Right kidney (tissue), 1 donor: ENCODE measurements at regions not wholly inside any gene's neighbourhood (a gene's known extent, or its start where the extent isn't known, plus 50 kb on each side); places are given as distances from the start of the nearest gene placed in this dataset.

Experiments used
- DNase-seq: peaks from one replicate; pipeline ENCODE4 v3.0.0-alpha.2; 2016

DNA sequence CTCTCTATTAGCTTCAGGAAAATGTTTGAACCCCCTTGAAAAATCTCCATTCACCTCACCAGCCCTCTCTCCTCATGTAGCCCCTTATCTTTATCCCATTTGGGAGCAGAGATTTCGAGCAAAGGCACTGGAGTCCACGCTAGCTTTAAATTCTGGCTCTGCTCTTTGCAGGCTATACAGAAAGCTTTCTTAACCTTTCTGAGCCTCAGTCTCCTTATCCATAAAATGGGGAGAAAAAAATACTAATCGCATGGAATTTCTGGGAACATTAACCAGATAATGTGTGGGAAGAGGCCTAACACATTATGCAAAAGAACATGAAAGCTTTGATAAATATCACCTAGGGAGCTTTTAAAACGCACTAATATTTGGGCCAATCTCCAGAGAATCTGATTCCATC, 476.3 kb upstream of the CDH5 start:
- no peak for DNase-seq

DNA sequence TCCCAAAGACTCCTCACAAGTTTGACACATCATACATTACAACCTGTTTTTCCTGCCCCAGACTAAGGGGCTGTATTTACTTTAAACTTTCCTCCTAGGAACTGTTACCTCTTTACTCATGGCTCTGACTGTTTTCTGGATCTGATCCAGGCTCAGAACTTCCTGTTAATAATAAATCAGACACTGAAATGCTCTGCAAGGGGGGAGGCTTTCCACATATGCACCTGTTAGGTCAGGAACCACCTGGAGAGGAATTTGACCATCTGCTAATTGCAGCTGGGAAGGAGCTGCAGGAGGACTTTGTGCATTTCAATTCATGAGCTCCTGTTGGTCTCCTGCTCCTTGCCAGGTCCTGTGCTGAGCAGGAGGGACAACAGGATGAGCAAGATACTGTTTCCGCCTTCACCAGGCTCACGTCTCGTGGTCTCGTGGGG, 476.9 kb upstream of the CDH5 start:
- DNase-seq: peak; percentile 31

GRCh38 chr16:65888201-65888600, 478.3 kb upstream of the CDH5 start:
- DNase-seq: no peak

DNA sequence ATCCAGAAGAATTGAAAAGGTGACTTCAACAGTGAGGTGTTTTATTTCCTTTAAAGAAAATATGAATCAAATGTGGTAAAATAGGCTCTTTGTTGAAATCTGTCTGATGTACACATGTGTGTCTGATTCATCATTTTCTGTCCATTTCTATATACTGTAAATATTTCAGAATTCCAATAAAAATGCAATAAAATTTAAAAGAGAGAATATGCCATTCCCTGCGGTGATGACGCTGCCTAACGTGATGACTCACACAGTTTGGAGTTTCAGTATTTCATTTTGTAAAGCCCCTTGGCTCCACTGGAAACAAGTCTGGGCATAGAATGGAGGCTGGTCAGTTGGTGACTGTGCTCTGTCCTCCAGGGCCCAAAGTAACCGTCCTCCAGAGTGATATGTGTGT, 482.5 kb upstream of the CDH5 start:
- no peak for DNase-seq

- no peak for DNase-seq
These were observed 488.1 kb upstream of the CDH5 start for GRCh38 chr16:65878347-65878746.

- no peak for DNase-seq
These were observed 489.9 kb upstream of the CDH5 start for GRCh38 chr16:65876624-65877023.

GRCh38 chr16:65876056-65876408, 490.5 kb upstream of the CDH5 start:
- DNase-seq: no peak

- DNase-seq: no peak
These were observed 491.0 kb upstream of the CDH5 start for GRCh38 chr16:65875381-65876055.

DNA sequence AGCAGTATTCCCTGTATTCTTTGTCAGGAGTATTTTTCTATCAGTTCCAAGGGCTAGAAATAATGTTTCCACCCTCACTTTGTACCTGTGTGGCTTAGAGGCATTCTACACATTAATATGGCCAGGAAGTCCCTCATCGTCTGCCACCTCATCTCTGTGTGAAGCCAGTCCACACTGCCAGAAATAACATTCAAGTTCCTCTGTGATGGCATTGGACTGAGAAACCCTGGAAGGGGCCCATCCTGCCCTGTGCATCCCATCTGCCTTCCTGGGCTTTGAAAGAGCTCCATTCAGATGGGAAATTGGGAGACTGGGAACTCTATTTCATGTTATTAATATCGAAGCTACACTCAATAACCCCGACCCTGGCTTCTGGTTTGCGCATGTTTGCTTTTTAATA, 497.2 kb upstream of the CDH5 start:
- no peak for DNase-seq

- DNase-seq: no peak
These were observed 499.1 kb upstream of the CDH5 start for GRCh38 chr16:65867276-65867960.

DNA sequence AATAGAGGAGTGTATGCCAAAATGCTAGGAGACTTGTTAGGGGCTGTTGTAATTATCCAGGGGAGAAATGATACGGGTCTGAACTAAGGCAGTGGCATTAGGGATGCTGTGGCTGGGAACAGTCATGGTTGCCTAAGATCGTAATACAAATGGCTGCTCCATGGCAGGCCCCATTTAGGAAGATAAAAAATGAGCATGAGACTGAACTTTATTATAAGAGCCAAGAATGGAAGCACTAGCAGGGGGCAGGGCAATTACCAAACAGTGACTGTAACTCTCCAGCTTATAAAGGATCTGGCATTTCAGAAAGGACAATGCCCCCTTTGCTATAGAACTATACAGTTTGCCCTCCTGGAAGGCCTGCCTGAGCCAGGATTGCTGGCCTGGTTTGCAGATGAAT, 503.3 kb upstream of the CDH5 start:
- DNase-seq: no peak

- DNase-seq: no peak
These were observed 505.3 kb upstream of the CDH5 start for GRCh38 chr16:65861131-65861731.

GRCh38 chr16:65855171-65856145, 511.0 kb upstream of the CDH5 start:
- no peak for DNase-seq

DNA sequence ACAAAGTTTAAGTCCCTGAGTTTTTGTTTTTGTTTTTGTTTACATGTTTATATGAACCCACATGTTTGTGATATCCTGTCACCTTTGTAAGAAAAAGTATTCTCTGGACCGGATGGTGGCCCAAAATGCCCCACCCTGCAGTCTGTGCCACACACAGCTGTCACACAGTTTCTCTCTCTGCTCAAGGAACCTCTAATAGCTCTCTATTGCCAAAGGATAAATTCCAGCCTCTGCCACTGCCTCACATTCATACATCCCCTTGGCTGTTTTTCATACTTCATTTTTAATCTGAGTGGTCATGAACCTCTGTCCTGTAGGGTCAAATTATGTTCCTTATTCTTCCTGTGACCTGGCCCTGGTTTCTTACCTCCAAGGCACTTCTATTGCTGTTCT, 520.3 kb upstream of the CDH5 start:
- DNase-seq: no peak

DNA sequence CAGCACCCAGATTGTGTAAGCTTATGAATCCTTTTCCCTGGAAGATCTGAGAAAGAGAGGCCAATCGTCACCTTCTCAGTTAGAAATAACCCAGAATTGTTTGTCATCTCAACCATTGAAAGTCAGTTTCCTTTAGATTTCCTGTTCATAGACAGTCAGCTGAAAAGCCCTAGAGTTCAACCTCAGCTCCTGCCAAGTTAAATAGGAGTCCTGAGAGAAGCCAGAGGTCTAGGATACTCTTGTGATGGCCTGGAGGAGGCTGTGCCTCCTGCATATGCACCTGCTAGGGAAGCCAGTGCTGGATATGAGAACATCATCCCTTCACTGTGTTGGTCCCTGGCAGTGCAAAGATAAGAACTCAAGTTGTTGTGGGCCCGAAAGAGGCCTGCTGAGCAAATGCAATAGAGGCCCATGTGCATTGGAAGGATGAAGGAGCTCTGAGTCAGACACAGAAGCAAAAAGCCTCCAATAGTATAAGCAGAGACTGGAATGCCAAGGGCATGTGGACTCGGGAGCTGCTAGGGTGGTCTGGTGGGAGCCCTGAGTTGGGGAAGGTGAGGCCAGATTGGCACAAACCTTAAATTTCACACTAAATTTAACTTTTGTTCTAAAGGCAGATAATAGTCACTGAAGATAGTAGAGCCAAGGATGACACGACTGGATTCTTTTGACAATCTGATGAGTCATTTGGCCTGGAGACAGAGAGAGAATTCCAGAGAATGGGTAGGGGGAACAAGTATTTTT, 520.9 kb upstream of the CDH5 start:
- no peak for DNase-seq

GRCh38 chr16:65843941-65844340, 522.5 kb upstream of the CDH5 start:
- DNase-seq: no peak

DNA sequence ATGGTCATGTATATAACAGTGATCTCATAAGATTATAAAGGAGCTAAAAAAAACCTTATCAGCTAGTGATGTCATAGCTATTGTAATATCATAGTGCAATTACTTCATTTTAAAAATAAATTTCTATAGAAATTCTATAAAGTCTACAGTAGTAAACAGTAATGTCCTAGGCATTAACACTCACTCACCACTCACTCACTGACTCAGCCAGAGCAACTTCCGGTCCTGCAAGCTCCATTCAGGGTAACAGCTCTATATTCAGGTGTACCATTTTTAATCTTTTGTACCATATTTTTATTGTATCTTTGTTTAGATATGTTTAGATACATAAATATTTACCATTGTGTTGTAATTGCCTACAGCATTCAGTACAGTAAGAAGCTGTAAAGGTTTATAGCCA, 524.4 kb upstream of the CDH5 start:
- no peak for DNase-seq

DNA sequence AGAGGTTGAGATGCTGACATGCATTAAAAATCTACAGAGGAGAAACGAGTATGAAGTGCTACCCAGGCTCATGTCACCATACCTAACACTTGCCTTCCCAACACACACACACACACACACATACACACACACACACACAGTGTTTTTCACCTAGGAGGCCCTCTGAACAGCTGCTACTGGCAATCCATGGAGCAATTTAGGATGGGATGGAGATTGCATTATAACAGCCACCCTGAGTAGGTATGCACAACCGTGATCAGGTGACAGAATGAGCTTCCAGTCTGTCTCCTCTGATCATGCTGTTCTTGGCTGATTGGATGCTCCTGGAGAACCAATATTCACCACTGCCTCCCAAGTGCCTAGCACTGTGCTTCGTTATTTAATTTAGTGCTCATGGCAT, 528.5 kb upstream of the CDH5 start:
- no peak for DNase-seq

DNA sequence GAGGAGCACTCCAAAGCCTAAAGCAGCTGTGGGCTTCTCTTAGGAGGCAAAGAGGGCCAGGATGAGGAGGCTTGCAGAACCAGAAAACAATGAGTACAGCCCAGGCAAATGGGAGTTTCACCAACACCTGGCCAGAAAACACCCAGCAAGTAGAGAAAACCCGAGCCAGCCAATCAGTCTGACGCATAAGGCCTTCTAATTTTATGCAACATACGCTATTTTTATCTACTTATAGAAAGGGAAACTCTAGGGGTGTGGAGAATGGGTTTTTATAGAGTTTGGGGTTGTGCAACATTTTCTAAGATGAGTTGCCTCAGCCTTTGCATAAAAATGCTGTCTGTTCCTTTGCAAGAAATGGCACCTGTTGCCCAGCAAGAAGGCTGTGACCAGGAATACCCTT, 529.0 kb upstream of the CDH5 start:
- no peak for DNase-seq

GRCh38 chr16:65834688-65835087, 531.8 kb upstream of the CDH5 start:
- DNase-seq: no peak

DNA sequence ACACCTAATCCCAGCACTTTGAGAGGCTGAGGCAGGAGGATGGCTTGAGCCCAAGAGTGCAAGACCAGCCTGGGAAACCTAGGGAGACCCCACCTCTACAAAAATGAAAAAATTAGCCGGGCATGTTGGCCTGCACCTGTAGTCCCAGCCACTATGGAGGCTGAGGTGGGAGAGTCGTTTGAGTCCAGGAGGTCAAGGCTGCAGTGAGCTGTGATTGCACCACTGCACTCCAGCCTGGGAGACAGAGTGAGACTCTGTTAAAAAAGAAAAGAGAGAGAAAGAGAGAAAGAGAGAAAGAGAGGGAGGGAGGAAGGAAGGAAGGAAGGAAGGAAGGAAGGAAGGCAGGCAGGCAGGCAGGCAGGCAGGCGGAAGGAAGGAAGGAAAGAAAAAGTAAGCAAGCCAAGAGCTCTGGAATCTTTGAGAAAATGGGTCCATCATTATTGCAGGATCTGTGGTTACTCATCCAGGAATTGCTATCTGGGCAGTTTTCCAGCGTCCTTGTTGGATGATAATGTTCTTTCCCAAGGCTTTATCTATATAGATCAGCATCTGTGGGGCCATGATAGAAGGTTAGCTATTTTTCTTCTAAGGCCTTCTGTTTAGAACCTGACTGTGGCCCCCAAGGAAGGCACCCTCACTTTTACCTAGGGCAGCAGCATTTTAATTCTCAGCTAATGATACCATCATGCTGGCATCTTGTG, 533.2 kb upstream of the CDH5 start:
- DNase-seq: no peak
